ENCODE measurements at regions not wholly inside any gene's neighbourhood (a gene's known extent, or its start where the extent isn't known, plus 50 kb on each side); places are given as distances from the start of the nearest gene placed in this dataset.
"Not testable (repeated sequence)": the region's sequence is repeated elsewhere in the genome, so short reads cannot be mapped to it uniquely, and the experiment has no call there.

DNA sequence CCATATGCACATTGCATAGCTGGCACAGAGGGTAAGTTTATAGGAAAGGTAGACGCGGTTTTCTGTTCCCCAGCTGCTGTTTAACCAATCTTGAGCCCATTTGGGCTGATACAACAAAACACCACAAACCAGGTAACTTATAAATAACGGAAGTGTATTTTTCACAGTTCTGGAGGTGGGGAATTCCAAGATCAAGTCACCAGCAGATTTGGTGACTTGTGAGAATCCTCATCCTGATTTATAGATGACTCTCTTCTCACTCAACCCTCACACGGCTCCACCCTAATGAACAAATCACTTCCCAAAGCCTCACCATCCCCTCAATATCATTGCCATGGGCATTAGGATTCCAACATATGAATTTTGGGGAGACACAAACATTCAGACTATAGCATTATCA, 694.4 kb upstream of the NR2F2 start:
- no peak for DNase-seq
- H3K27me3 ChIP-seq (ENCODE audit: control insufficient read depth, insufficient read depth, low read length) = no peaks in the 10 kb centered on the region
- H3K36me3 ChIP-seq (replicated peaks; ENCODE audit: control insufficient read depth, insufficient read depth, low read length) = no peaks in the 10 kb centered on the region
- no peak overlapping the region for H3K4me3 ChIP-seq (ENCODE audit: insufficient read depth, low read depth, low read length)

- H3K4me3 ChIP-seq (ENCODE audit: insufficient read depth, low read depth, low read length); H3K36me3 ChIP-seq (replicated peaks; ENCODE audit: control insufficient read depth, insufficient read depth, low read length); DNase-seq; H3K27me3 ChIP-seq (ENCODE audit: control insufficient read depth, insufficient read depth, low read length): not testable (repeated sequence)
Measured at GRCh38 chr15:95637234-95637633, 693.3 kb upstream of the NR2F2 start.

GRCh38 chr15:95639208-95639607, 691.3 kb upstream of the NR2F2 start:
- Histone ChIP-seq H3K4me3 (ENCODE audit: insufficient read depth, low read depth, low read length) (no peak overlapping the region), H3K36me3 (replicated peaks; ENCODE audit: control insufficient read depth, insufficient read depth, low read length) (no peaks in the 10 kb centered on the region), H3K27me3 (ENCODE audit: control insufficient read depth, insufficient read depth, low read length) (no peaks in the 10 kb centered on the region)
- DNase-seq = no peak

DNA sequence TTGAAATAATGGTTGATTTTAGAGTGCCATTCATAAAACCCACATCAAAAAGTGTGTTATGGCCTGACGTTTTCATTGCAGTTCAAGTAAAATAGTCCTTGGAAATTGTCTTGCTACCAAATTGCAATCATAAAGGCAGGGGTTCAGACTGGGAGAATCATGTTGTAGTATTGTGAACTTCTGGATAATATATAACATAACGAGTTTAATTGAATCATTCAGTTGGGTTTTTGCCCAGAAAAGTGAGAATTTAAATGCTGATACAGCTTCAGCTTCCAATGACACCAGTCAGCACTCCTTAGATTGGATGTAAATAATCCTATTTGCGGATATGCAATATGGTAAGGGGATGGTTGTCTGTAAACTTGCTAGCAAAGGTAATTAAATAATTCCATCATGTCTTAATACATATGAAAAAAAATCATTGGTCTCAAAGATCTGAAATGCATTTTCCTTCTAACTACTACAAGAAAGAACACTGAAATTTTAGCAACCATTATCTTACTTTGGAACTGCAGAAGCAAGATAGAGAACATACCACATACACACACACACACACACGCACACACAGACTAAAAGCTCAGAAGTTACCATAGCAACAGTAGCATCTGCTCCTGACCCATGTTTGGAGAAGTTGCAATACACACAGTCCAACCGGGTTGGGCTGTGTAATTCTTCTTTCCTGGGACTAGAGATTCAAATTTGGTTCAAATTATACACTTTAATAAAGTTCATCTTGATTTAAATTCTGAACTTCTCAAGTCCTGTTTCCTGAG, 686.2 kb upstream of the NR2F2 start:
- no peak for DNase-seq
- Histone ChIP-seq H3K4me3 (ENCODE audit: insufficient read depth, low read depth, low read length) (no peak overlapping the region), H3K27me3 (ENCODE audit: control insufficient read depth, insufficient read depth, low read length) (no peaks in the 10 kb centered on the region), H3K36me3 (replicated peaks; ENCODE audit: control insufficient read depth, insufficient read depth, low read length) (no peaks in the 10 kb centered on the region)

- no peak for DNase-seq
- no peaks in the 10 kb centered on the region for H3K27me3 ChIP-seq (ENCODE audit: control insufficient read depth, insufficient read depth, low read length)
- H3K4me3 ChIP-seq (ENCODE audit: insufficient read depth, low read depth, low read length) = no peak overlapping the region
- no peaks in the 10 kb centered on the region for H3K36me3 ChIP-seq (replicated peaks; ENCODE audit: control insufficient read depth, insufficient read depth, low read length)
Measured at GRCh38 chr15:95645791-95646338, 684.6 kb upstream of the NR2F2 start.

DNA sequence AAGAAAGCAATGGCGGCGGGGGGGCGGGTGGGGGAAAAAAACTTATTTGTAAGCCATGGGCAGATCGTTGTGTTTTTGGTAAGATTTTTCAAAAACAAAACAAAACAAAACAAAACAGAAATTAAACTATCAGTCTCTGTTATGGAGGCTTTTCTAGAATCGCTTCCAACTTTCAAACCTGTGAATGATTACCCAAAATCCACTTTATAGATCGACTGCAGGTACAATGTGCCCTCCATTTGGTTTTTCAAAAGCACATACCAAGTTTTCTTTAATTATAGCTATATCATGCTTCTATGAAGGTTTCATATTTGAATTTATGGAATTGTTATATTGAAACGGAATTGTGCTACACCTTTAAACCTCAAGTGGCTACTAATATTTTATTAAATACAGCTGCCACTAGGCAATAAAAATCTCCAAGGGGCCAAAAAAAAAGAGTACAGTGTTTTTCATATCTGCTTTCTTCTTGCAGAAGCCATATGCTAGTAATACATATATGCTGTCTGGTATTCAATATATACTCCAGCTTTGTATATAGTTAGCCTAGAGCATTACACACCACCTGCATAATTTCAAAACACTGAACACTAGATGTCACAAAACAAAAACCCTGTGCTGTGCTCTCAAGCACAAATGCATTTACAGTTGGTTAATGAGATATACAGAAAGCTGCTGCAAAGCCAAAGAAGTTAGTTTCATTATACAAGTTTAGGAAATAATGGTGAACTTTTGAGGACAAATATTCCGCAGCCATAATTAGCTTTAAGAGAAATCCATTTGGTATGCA, 683.8 kb upstream of the NR2F2 start:
- H3K4me3 ChIP-seq (ENCODE audit: insufficient read depth, low read depth, low read length) = no peak overlapping the region
- DNase-seq = no peak
- no peaks in the 10 kb centered on the region for H3K27me3 ChIP-seq (ENCODE audit: control insufficient read depth, insufficient read depth, low read length)
- no peaks in the 10 kb centered on the region for H3K36me3 ChIP-seq (replicated peaks; ENCODE audit: control insufficient read depth, insufficient read depth, low read length)

- DNase-seq = no peak
- Histone ChIP-seq H3K4me3 (ENCODE audit: insufficient read depth, low read depth, low read length) (no peak overlapping the region), H3K27me3 (ENCODE audit: control insufficient read depth, insufficient read depth, low read length) (no peaks in the 10 kb centered on the region), H3K36me3 (replicated peaks; ENCODE audit: control insufficient read depth, insufficient read depth, low read length) (no peaks in the 10 kb centered on the region)
Measured at GRCh38 chr15:95647531-95648277, 682.8 kb upstream of the NR2F2 start.

DNA sequence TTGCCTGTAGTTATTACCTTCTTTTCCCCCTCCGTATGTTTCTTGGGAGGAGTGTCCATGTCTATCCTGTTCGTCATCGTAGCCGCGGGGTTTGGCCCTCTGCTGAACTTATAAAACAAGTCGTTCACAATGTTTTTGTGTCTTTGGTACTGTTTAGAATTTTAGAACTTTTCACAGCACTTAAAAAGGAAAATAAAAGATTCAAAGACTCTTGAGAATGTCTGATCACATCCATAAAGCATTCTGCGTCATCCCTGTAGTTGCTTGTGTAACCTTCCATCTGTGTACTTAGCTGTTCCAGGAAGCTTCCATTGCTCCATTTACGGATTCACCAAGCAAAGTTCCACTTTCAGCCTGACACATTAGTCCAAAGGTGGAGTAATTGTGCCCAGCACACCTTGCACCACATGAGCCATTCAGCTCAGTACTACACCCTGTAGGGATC, 677.1 kb upstream of the NR2F2 start:
- H3K36me3 ChIP-seq (replicated peaks; ENCODE audit: control insufficient read depth, insufficient read depth, low read length) = no peaks in the 10 kb centered on the region; the same call in 1 of the 2 replicates
- no peaks in the 10 kb centered on the region for H3K27me3 ChIP-seq (ENCODE audit: control insufficient read depth, insufficient read depth, low read length)
- DNase-seq = no peak
- no peak overlapping the region for H3K4me3 ChIP-seq (ENCODE audit: insufficient read depth, low read depth, low read length)

- H3K4me3 ChIP-seq (ENCODE audit: insufficient read depth, low read depth, low read length) = no peak overlapping the region
- no peaks in the 10 kb centered on the region for H3K27me3 ChIP-seq (ENCODE audit: control insufficient read depth, insufficient read depth, low read length)
- H3K36me3 ChIP-seq (replicated peaks; ENCODE audit: control insufficient read depth, insufficient read depth, low read length) = no peaks in the 10 kb centered on the region; the same call in 1 of the 2 replicates
- no peak for DNase-seq
Measured at GRCh38 chr15:95655089-95655607, 675.4 kb upstream of the NR2F2 start.

DNA sequence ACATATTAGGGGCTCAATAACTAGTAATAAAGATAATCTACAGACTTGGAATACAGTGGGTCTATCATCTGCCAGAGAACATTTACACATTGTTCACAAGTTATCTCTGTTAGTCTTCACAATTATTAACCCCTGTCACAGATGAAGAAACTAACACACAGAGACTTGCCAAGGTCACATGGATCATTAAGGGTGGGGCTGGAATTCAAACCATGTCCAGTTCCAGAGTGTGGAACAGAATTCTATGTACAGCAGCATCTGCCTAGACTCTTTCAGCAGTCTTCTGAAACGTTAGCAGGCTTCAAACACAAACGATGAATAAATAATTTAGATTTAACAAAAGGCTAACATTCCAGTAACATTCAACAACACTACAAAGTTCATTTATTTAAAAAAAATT, 673.9 kb upstream of the NR2F2 start:
- Histone ChIP-seq H3K4me3 (ENCODE audit: insufficient read depth, low read depth, low read length) (no peak overlapping the region), H3K36me3 (replicated peaks; ENCODE audit: control insufficient read depth, insufficient read depth, low read length) (no peaks in the 10 kb centered on the region; the same call in 1 of the 2 replicates), H3K27me3 (ENCODE audit: control insufficient read depth, insufficient read depth, low read length) (no peaks in the 10 kb centered on the region)
- DNase-seq = no peak

DNA sequence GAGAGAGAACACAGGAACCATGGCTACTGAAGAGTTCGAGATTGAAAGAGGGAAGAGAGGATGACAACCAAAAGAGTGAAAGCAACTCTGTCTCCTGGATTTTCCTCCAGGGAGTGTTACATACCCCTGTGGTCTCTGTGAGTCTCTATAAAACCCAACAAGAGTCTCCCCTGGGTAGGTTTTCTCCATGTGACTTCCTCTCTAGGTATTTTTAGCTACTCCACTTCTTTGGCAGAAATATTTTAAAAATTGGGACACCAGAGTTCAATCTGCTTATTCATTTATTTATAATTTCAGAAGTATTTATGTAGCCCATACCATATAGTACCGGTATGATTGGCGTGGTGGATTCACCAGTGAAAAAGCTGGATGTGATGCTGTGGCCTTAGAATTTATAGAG, 671.7 kb upstream of the NR2F2 start:
- Histone ChIP-seq H3K4me3 (ENCODE audit: insufficient read depth, low read depth, low read length) (no peak overlapping the region), H3K27me3 (ENCODE audit: control insufficient read depth, insufficient read depth, low read length) (no peaks in the 10 kb centered on the region), H3K36me3 (replicated peaks; ENCODE audit: control insufficient read depth, insufficient read depth, low read length) (no peaks in the 10 kb centered on the region)
- DNase-seq = no peak

DNA sequence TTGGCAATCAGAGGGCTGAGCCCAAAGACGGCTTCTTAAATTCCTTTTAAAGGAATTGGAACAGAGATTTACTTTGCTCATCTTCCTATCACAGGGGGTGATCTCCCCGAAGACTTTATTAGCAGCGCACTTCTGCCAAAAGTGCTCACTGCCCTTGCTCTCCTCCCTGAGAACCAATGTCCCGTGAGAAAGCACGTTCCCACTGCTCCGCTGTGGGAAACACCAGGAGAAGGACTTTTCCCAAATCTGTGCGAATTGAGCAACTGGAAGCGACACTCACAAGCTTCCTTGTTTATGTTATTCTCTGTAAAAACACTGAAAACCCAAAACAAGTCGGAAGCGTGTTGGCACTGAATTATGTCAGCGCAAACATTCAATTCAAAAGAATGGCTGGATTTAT, 670.8 kb upstream of the NR2F2 start:
- Histone ChIP-seq H3K4me3 (ENCODE audit: insufficient read depth, low read depth, low read length) (no peak overlapping the region), H3K36me3 (replicated peaks; ENCODE audit: control insufficient read depth, insufficient read depth, low read length) (no peaks in the 10 kb centered on the region), H3K27me3 (ENCODE audit: control insufficient read depth, insufficient read depth, low read length) (no peaks in the 10 kb centered on the region)
- DNase-seq = no peak

GRCh38 chr15:95662638-95663037, 667.9 kb upstream of the NR2F2 start:
- Histone ChIP-seq H3K36me3 (replicated peaks; ENCODE audit: control insufficient read depth, insufficient read depth, low read length) (no peaks in the 10 kb centered on the region), H3K27me3 (ENCODE audit: control insufficient read depth, insufficient read depth, low read length) (no peaks in the 10 kb centered on the region), H3K4me3 (ENCODE audit: insufficient read depth, low read depth, low read length) (no peak overlapping the region)
- DNase-seq = no peak
